ENCODE measurements at regions not wholly inside any gene's neighbourhood (a gene's known extent, or its start where the extent isn't known, plus 50 kb on each side); places are given as distances from the start of the nearest gene placed in this dataset.

- TF ChIP-seq CTCF (conservative IDR thresholded peaks at IDR 0.05; ENCODE audit: low read depth, low read length) (no peak), POLR2A (IDR thresholded peaks at IDR 0.05; ENCODE audit: low read depth, low read length) (no peak), RCOR1 (IDR thresholded peaks at IDR 0.05; ENCODE audit: insufficient replicate concordance, low read length) (no peak), RFX5 (IDR thresholded peaks at IDR 0.05; ENCODE audit: low read depth, low read length) (no peak), MXI1 (IDR thresholded peaks at IDR 0.05; ENCODE audit: borderline replicate concordance, low read depth, low read length) (no peak), USF2 (IDR thresholded peaks at IDR 0.05; ENCODE audit: low read depth, low read length) (no peak), MAZ (IDR thresholded peaks at IDR 0.05; ENCODE audit: borderline replicate concordance, low read depth, low read length) (no peak), NFE2L2 (IDR thresholded peaks at IDR 0.05; ENCODE audit: low read depth, low read length) (no peak), CHD1 (IDR thresholded peaks at IDR 0.05; ENCODE audit: low read depth, low read length) (no peak), RAD21 (IDR thresholded peaks at IDR 0.05; ENCODE audit: low read length) (no peak), SMC3 (IDR thresholded peaks at IDR 0.05; ENCODE audit: low read depth, low read length) (no peak), ELK1 (IDR thresholded peaks at IDR 0.05; ENCODE audit: borderline replicate concordance, low read depth, low read length) (no peak), FOS (IDR thresholded peaks at IDR 0.05; ENCODE audit: low read depth, low read length) (no peak), MAFK (IDR thresholded peaks at IDR 0.05; ENCODE audit: low read depth, low read length) (no peak)
Measured at GRCh38 chr5:90112033-90112692, 297.4 kb downstream of the CETN3 start.
